ENCODE measurements at regions not wholly inside any gene's neighbourhood (a gene's known extent, or its start where the extent isn't known, plus 50 kb on each side); places are given as distances from the start of the nearest gene placed in this dataset.

DNA sequence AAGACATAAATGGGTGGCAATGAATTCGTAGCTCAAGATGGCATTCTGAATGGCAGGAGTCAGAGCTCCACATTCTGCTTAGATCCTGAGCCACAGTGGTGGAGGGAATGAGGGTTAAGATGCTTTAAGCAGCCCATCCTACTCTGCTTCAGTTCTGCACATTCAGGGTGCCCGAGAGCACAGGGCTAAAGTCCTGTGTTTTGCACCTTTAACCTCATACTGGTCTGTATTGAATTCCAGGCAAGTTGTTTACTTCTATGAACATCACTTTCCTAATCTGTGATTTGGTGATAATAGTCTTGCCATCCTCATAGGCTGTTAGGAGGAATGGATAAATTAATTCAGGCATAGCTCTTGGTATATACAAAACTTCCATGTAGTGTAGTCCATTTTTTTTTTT lies 321.6 kb upstream of the CD180 start:
- CTCF ChIA-PET = no interaction called here

GRCh38 chr5:67516948-67517565 lies 320.5 kb upstream of the CD180 start:
- no peak overlapping the region for H3K4me3 ChIP-seq (ENCODE audit: low read depth in 2 of 2, low read length in 1 of 2)
- H2AFZ ChIP-seq (ENCODE audit: low read depth) = no peak overlapping the region
- H3K36me3 ChIP-seq (replicated peaks in 1 of 2; ENCODE audit: control insufficient read depth in 1 of 2, insufficient read depth in 2 of 2, low read length in 1 of 2) = no peaks in the 10 kb centered on the region
- CTCF ChIA-PET = no interaction called here
- TF ChIP-seq MXI1 (IDR thresholded peaks at IDR 0.05; ENCODE audit: low read depth, low read length) = no peak
- no peak for TF ChIP-seq GABPA (IDR thresholded peaks at IDR 0.05; ENCODE audit: low read depth)
- no peak for TF ChIP-seq ELF1 (IDR thresholded peaks at IDR 0.05)
- TF ChIP-seq, protein P1, sequence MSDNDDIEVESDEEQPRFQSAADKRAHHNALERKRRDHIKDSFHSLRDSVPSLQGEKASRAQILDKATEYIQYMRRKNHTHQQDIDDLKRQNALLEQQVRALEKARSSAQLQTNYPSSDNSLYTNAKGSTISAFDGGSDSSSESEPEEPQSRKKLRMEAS (IDR thresholded peaks at IDR 0.05; ENCODE audit: low read depth) = no peak
- no peak for TF ChIP-seq CTCF (IDR thresholded peaks at IDR 0.05)
- no peak for TF ChIP-seq FOSL2 (IDR thresholded peaks at IDR 0.05; ENCODE audit: borderline replicate concordance, low read depth)
- no peak for TF ChIP-seq NRF1 (IDR thresholded peaks at IDR 0.05; ENCODE audit: low read depth, low read length)
- TF ChIP-seq RAD21 (IDR thresholded peaks at IDR 0.05; ENCODE audit: low read length) = no peak
- TF ChIP-seq EZH2phosphoT487 (IDR thresholded peaks at IDR 0.05; ENCODE audit: borderline replicate concordance, low read depth) = no peak
- no peak for TF ChIP-seq JUND (IDR thresholded peaks at IDR 0.05)
- no peak for TF ChIP-seq TCF12 (IDR thresholded peaks at IDR 0.05)
- no peak for TF ChIP-seq USF1 (IDR thresholded peaks at IDR 0.05; ENCODE audit: borderline replicate concordance, low read depth)
- no peak for TF ChIP-seq FOXJ3 (CRISPR knock-in tag; IDR thresholded peaks at IDR 0.05)
- TF ChIP-seq, protein P2, sequence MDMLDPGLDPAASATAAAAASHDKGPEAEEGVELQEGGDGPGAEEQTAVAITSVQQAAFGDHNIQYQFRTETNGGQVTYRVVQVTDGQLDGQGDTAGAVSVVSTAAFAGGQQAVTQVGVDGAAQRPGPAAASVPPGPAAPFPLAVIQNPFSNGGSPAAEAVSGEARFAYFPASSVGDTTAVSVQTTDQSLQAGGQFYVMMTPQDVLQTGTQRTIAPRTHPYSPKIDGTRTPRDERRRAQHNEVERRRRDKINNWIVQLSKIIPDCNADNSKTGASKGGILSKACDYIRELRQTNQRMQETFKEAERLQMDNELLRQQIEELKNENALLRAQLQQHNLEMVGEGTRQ (IDR thresholded peaks at IDR 0.05; ENCODE audit: borderline replicate concordance, low read depth, low read length) = no peak
- WGBS (ENCODE audit: low lambda C conversion rate) = 58% methylated on average over 6 of the region's 6 CpGs
- no peaks in the 10 kb centered on the region for H3K79me2 ChIP-seq (ENCODE audit: insufficient read depth)
- no peak overlapping the region for H3K27ac ChIP-seq (ENCODE audit: low read depth in 2 of 2, low read length in 1 of 2)
- no peaks in the 10 kb centered on the region for H3K27me3 ChIP-seq (ENCODE audit: insufficient read depth)
- H3K9me2 ChIP-seq = no peaks in the 10 kb centered on the region
- no peak overlapping the region for H3K9ac ChIP-seq
- DNase-seq = no peak
- H3F3A ChIP-seq (replicated peaks; ENCODE audit: insufficient read depth) = no peaks in the 10 kb centered on the region
- H3K4me2 ChIP-seq = no peak overlapping the region
- H3K4me1 ChIP-seq (ENCODE audit: control insufficient read depth in 1 of 2, insufficient read depth in 2 of 2, low read depth in 1 of 2, low read length in 1 of 2) = no peaks in the 10 kb centered on the region
- H3K9me3 ChIP-seq = no peaks in the 10 kb centered on the region
- POLR2A ChIA-PET = no interaction called here
- no peaks in the 10 kb centered on the region for H4K20me1 ChIP-seq (ENCODE audit: insufficient read depth)

More for the DNA sequence above, 321.6 kb upstream of the CD180 start:
- no peaks in the 10 kb centered on the region for H3K79me2 ChIP-seq (ENCODE audit: insufficient read depth)
- no peaks in the 10 kb centered on the region for H3K27me3 ChIP-seq (ENCODE audit: insufficient read depth)
- H2AFZ ChIP-seq (ENCODE audit: low read depth) = no peak overlapping the region
- DNase-seq = no peak
- H4K20me1 ChIP-seq (ENCODE audit: insufficient read depth) = no peaks in the 10 kb centered on the region
- H3K4me3 ChIP-seq (ENCODE audit: low read depth in 2 of 2, low read length in 1 of 2) = no peak overlapping the region
- no peak overlapping the region for H3K27ac ChIP-seq (ENCODE audit: low read depth in 2 of 2, low read length in 1 of 2)
- POLR2A ChIA-PET = no interaction called here
- H3K4me2 ChIP-seq = no peak overlapping the region
- H3K9ac ChIP-seq = no peak overlapping the region
- TF ChIP-seq RFX5 (IDR thresholded peaks at IDR 0.05; ENCODE audit: low read length) (no peak), TCF12 (IDR thresholded peaks at IDR 0.05) (no peak), SMC3 (IDR thresholded peaks at IDR 0.05; ENCODE audit: low read depth, low read length) (no peak), POLR2AphosphoS5 (IDR thresholded peaks at IDR 0.05; ENCODE audit: low read depth, low read length) (no peak), TAF1 (IDR thresholded peaks at IDR 0.05; ENCODE audit: borderline replicate concordance, low read depth, low read length) (no peak), GATA2 (CRISPR knock-in tag; IDR thresholded peaks at IDR 0.05) (no peak), FOXM1 (IDR thresholded peaks at IDR 0.05; ENCODE audit: low read depth) (no peak), NRF1 (IDR thresholded peaks at IDR 0.05; ENCODE audit: low read depth, low read length) (no peak), RXRA (IDR thresholded peaks at IDR 0.05; ENCODE audit: borderline replicate concordance, low read depth) (no peak), SIN3A (IDR thresholded peaks at IDR 0.05; ENCODE audit: borderline replicate concordance, low read depth, low read length) (no peak), FOXJ3 (CRISPR knock-in tag; IDR thresholded peaks at IDR 0.05) (no peak), ELF1 (IDR thresholded peaks at IDR 0.05) (no peak), MEF2A (IDR thresholded peaks at IDR 0.05; ENCODE audit: borderline replicate concordance, low read depth) (no peak), YY1 (IDR thresholded peaks at IDR 0.05; ENCODE audit: low read depth) (no peak), EZH2phosphoT487 (IDR thresholded peaks at IDR 0.05; ENCODE audit: borderline replicate concordance, low read depth) (no peak), EP300 (IDR thresholded peaks at IDR 0.05; ENCODE audit: borderline replicate concordance in 1 of 2, low read depth in 1 of 2, low read length in 1 of 2) (no peak)
- TF ChIP-seq, protein P3, sequence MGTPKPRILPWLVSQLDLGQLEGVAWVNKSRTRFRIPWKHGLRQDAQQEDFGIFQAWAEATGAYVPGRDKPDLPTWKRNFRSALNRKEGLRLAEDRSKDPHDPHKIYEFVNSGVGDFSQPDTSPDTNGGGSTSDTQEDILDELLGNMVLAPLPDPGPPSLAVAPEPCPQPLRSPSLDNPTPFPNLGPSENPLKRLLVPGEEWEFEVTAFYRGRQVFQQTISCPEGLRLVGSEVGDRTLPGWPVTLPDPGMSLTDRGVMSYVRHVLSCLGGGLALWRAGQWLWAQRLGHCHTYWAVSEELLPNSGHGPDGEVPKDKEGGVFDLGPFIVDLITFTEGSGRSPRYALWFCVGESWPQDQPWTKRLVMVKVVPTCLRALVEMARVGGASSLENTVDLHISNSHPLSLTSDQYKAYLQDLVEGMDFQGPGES (IDR thresholded peaks at IDR 0.05; ENCODE audit: low read depth, low read length) = no peak
- H3K36me3 ChIP-seq (replicated peaks in 1 of 2; ENCODE audit: control insufficient read depth in 1 of 2, insufficient read depth in 2 of 2, low read length in 1 of 2) = no peaks in the 10 kb centered on the region
- H3K9me3 ChIP-seq = no peaks in the 10 kb centered on the region
- H3K4me1 ChIP-seq (ENCODE audit: control insufficient read depth in 1 of 2, insufficient read depth in 2 of 2, low read depth in 1 of 2, low read length in 1 of 2) = no peaks in the 10 kb centered on the region
- H3K9me2 ChIP-seq = no peaks in the 10 kb centered on the region
- 19% methylated on average over 2 of the region's 2 CpGs for WGBS (ENCODE audit: low lambda C conversion rate)
- no peaks in the 10 kb centered on the region for H3F3A ChIP-seq (replicated peaks; ENCODE audit: insufficient read depth)
